Type B pancreatic cell (in vitro differentiated cells): ENCODE measurements at regions not wholly inside any gene's neighbourhood (a gene's known extent, or its start where the extent isn't known, plus 50 kb on each side); places are given as distances from the start of the nearest gene placed in this dataset.

Source experiments
- DNase-seq: peaks from one replicate; pipeline ENCODE4 v3.0.0; 2021; ENCODE audit warnings: mixed read lengths; ENCODE audit not compliant: unreplicated experiment; ENCODE audit errors: extremely low spot score
- H3K27ac Mint-ChIP-seq: 2 replicates; pipeline ENCODE4 v1.8.0; 2021; ENCODE audit warnings: mild to moderate bottlenecking, mixed read lengths
- H3K27me3 Mint-ChIP-seq: 2 replicates; pipeline ENCODE4 v1.8.0; 2021; ENCODE audit warnings: mixed read lengths
- H3K36me3 Mint-ChIP-seq: 2 replicates; pipeline ENCODE4 v1.8.0; 2021; ENCODE audit warnings: mixed read lengths
- H3K4me1 Mint-ChIP-seq: one replicate; pipeline ENCODE4 v1.8.0; 2021; ENCODE audit warnings: mixed read lengths; ENCODE audit not compliant: unreplicated experiment
- H3K4me3 Mint-ChIP-seq: 2 replicates; pipeline ENCODE4 v1.8.0; 2021; ENCODE audit warnings: mild to moderate bottlenecking, mixed read lengths
- H3K9me3 Mint-ChIP-seq: 2 replicates; pipeline ENCODE4 v1.8.0; 2021; ENCODE audit warnings: mixed read lengths
- TF ChIP-seq, protein P1 (sequence below): fragments of 200-600 bp; sonication (generic); conservative IDR thresholded peaks from 2 replicates; pipeline ENCODE4 v1.5.0; 2021; ENCODE audit warnings: antibody characterized with exemption, mild to moderate bottlenecking

DNA sequence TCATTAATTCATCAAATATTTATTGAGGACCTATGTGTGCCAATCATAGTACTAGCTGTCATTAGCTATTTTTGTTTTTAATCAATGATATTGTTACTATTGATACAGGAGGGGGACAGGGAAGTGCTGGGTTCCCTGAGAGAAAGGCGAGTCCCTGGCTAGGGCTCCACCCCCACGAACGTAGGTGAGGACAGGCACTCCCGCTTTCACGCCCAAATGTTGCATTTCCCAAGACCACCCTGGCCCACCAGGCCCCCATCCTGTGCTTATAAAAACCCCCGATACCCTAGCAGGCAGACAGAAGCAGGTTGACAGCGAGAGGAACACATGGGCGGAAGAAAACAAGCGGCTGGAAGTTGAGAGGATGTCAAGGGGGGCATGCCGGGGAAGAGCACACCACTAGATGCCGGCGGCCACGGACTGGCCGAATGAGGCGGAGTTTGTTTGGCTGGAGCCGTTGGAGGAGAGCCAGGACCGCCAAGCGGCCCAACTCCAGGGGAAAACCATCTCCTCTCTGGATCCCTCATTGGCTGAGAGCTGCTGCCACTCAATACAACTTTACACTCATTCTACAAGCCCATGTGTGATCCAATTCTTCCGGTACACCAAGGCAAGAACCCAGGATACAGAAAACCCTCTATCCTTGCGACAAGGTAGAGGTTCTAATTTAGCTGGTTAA, 798.7 kb upstream of the SEMA6D start:
- H3K27me3 Mint-ChIP-seq: no peaks in the 10 kb centered on the region
- H3K4me3 Mint-ChIP-seq: no peak overlapping the region
- no peak overlapping the region for H3K27ac Mint-ChIP-seq
- no peaks in the 10 kb centered on the region for H3K36me3 Mint-ChIP-seq
- H3K4me1 Mint-ChIP-seq: no peaks in the 10 kb centered on the region
- H3K9me3 Mint-ChIP-seq: no peaks in the 10 kb centered on the region
- TF ChIP-seq, protein P1, sequence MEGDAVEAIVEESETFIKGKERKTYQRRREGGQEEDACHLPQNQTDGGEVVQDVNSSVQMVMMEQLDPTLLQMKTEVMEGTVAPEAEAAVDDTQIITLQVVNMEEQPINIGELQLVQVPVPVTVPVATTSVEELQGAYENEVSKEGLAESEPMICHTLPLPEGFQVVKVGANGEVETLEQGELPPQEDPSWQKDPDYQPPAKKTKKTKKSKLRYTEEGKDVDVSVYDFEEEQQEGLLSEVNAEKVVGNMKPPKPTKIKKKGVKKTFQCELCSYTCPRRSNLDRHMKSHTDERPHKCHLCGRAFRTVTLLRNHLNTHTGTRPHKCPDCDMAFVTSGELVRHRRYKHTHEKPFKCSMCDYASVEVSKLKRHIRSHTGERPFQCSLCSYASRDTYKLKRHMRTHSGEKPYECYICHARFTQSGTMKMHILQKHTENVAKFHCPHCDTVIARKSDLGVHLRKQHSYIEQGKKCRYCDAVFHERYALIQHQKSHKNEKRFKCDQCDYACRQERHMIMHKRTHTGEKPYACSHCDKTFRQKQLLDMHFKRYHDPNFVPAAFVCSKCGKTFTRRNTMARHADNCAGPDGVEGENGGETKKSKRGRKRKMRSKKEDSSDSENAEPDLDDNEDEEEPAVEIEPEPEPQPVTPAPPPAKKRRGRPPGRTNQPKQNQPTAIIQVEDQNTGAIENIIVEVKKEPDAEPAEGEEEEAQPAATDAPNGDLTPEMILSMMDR: no peak
- DNase-seq: no peak

DNA sequence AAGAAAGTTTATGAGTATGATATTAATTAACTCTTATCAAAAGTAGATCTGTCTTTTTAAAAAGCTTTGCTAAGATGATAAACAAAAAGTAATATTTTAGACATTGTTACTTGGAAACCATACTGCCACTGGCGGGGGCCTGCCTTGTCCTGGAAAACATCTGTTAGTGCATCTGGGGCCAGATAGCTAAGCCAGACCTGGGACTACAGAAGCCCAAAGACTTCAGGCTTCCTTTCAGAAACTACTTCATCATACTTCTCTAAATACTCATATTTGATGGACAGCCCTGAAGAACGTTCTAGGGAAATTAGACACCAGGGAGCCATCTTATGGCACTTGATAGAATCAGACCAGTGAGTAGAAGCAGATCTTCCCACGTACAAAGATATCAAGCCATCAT, 795.4 kb upstream of the SEMA6D start:
- Mint-ChIP-seq H3K27me3 (no peaks in the 10 kb centered on the region), H3K4me3 (no peak overlapping the region), H3K27ac (no peak overlapping the region), H3K4me1 (no peaks in the 10 kb centered on the region), H3K36me3 (no peaks in the 10 kb centered on the region), H3K9me3 (no peaks in the 10 kb centered on the region)
- TF ChIP-seq, protein P1: no peak
- DNase-seq: no peak

DNA sequence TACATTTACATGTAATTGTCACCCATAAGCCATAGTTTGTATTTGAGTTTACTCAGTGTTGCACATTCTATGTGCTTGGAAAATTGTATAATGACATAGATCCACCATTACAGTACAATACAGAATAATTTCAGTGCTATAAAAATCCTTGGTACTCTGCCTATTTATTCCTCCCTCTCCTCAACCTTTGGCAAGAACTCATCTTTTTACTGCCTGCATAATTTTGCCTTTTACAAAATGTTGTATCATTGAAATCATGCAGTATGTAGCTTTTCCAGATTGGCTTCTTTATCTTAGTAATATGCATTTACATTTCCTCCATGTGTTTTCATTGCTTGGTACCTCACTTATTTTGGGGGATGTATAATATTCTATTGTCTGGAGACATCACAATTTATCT, 786.9 kb upstream of the SEMA6D start:
- Mint-ChIP-seq H3K4me1 (no peaks in the 10 kb centered on the region), H3K36me3 (no peaks in the 10 kb centered on the region), H3K27me3 (no peaks in the 10 kb centered on the region), H3K9me3 (no peaks in the 10 kb centered on the region), H3K4me3 (no peak overlapping the region), H3K27ac (no peak overlapping the region)
- TF ChIP-seq, protein P1: no peak
- no peak for DNase-seq

DNA sequence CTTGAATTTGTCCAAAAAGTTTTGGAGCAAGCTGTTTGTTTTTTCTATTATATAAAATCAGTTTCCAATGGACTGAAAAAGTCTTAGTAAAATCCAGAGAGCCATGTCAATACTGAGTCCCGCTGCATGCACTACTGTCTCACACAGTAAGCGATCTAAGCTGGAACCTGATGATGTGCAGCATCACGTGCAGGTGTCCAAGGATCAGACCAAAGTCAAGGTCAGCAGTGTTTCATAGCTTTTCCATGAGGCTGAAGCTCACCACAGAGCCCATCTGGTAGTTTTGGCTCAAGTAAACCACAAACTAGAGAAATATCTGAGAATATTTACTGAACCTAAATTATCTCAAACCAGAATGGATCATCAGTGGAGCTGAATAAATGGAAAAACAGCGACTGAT, 784.0 kb upstream of the SEMA6D start:
- DNase-seq: no peak
- H3K4me1 Mint-ChIP-seq: no peaks in the 10 kb centered on the region
- H3K9me3 Mint-ChIP-seq: no peaks in the 10 kb centered on the region
- TF ChIP-seq, protein P1: no peak
- no peak overlapping the region for H3K4me3 Mint-ChIP-seq
- H3K27me3 Mint-ChIP-seq: no peaks in the 10 kb centered on the region
- H3K27ac Mint-ChIP-seq: no peak overlapping the region
- H3K36me3 Mint-ChIP-seq: no peaks in the 10 kb centered on the region

DNA sequence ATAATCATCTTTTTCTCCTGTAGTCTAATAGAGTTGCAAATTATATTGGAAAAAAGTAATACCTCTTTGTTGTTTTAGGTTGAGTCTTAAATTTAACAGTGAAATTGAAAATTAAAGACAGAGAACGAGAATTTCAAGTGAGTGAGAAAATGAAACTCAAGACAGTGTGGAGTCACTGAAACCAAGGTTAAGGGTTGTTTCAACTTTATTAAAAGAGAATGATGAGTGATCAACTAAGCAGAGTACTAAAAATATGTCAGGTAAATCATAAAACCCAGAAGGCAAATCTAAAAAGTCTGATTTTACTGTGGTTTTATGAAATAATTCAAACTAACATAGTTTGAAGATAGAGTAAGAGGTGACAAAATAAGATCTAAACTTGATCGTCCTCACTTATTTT, 782.5 kb upstream of the SEMA6D start:
- Mint-ChIP-seq H3K27me3 (no peaks in the 10 kb centered on the region), H3K9me3 (no peaks in the 10 kb centered on the region), H3K36me3 (no peaks in the 10 kb centered on the region), H3K27ac (no peak overlapping the region), H3K4me3 (no peak overlapping the region), H3K4me1 (no peaks in the 10 kb centered on the region)
- TF ChIP-seq, protein P1: no peak
- no peak for DNase-seq

DNA sequence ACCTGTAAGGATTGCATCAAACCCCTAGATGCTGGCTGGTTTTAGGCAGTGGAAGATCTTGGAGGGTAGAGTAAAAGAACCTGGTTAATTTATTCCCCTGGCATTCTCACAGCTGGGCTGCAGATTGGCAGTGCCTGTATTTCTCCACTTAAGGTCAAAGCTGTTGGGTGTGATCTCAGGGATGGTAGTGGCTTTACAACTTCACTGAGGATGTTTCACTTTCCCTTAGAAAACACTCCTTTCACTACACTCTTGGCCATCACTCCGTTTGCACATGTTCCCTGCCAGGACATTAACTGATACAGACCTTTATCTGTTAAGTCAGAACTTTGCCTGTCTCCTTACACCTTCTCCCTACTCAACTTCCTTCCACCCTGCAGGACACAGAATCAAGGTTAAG, 779.1 kb upstream of the SEMA6D start:
- no peaks in the 10 kb centered on the region for H3K27me3 Mint-ChIP-seq
- H3K4me1 Mint-ChIP-seq: no peaks in the 10 kb centered on the region
- DNase-seq: no peak
- no peaks in the 10 kb centered on the region for H3K36me3 Mint-ChIP-seq
- H3K9me3 Mint-ChIP-seq: no peaks in the 10 kb centered on the region
- H3K4me3 Mint-ChIP-seq: no peak overlapping the region
- TF ChIP-seq, protein P1: no peak
- H3K27ac Mint-ChIP-seq: no peak overlapping the region
